GM19025 (cell line): ENCODE measurements at regions not wholly inside any gene's neighbourhood (a gene's known extent, or its start where the extent isn't known, plus 50 kb on each side); places are given as distances from the start of the nearest gene placed in this dataset.

ENCODE experiments used
- ATAC-seq: cut with Tn5 transposase; IDR thresholded peaks from one replicate; pipeline ENCODE4 v1.9.1; 2021; ENCODE audit warnings: mild to moderate bottlenecking, low read depth, moderate library complexity; ENCODE audit not compliant: unreplicated experiment

- no peak for ATAC-seq
Observed at GRCh38 chr9:107706701-107707427, 217.3 kb upstream of the KLF4 start.

DNA sequence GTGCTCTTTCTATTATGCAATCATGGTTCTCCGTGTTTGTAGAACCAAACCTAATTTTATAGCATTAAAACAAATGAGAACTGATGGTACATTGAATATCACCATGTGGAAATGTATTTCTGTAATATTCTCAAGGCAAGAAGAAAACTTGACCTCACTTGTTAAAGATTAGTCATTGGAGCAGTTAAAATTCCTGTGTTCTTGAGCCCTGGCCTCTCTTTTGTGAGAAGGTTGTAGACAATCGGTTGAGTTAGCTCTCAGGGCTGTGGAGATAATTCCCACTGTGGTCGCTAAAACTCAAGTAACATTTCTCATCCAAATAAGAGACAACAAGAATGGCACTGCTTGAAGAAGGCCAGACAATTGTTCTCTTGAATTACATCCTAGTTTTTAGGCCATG is 216.0 kb upstream of the KLF4 start:
- no peak for ATAC-seq

DNA sequence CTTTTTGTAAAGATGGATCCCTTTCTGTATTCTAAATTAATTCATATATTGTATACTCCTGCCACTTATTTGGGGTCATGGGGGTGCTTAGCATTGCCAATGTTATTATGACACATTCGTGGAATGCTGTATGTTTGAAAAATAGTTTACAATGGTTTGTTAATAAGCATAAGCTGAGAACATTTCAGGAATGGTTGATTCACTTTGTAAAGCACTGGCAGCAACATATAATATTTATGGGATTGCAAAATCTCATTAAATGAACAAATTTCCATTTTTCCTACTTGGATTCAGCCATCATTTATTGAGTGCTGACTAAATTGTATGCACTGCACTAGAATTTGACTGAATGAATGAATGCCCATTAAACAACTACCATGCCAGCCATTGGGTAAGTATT is 215.2 kb upstream of the KLF4 start:
- no peak for ATAC-seq

GRCh38 chr9:107703651-107704050 is 214.1 kb upstream of the KLF4 start:
- no peak for ATAC-seq

DNA sequence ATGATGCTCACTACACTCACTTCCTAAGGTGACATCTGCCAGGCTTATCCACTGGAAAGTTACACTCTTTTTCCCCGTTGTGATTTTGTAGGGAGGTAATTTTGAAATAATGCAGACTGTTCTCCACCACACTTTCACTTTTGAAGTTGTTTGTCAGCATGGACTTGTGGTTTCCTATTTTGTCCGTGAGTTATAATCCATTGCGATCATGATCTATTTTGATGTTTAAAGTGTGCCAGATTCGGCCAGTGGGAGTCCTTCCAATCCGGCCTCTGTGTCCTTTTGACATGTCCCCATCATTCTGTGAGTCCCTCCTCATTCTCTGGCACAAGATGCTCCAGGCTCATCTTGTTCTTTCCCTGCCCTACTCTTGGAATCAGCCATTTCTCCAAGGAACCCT is 211.3 kb upstream of the KLF4 start:
- no peak for ATAC-seq

GRCh38 chr9:107699231-107699630 is 209.7 kb upstream of the KLF4 start:
- no peak for ATAC-seq

DNA sequence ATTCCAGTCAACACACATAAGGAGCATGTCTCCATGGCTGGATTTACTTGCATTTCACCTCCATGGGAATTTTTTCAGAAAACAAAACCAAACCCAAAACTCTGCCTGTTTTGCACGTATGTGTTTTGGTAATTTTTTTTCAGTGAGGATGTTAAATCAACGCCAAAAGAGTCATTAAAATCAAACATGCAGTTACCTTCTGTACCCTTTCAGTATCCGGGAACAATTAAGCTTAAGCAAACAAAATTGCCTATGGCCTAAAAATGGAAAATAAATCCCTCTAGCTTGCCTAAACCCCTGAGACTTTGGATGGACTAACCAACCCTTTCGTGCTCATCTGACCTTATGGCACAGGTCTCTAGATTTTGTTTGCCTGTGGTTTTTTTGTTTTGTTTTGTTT is 209.2 kb upstream of the KLF4 start:
- ATAC-seq: no peak

DNA sequence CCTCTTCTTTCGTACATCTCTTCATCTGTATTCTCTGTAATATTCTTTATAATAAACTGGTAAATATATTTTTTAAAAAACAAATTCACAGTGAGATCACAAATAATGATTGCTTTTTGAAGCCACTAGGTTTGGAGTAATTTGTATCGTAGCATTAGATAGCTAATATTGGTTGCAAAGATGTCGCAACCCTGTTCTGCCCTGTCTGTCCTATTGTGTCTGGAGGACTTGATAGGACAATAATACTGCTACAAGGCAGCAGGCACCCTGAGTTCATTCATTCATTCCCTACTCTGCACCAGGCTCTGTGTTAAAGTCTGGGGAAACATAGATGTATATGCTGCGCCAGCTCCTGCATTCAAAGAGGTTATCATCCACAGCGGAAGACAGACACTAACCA is 206.7 kb upstream of the KLF4 start:
- ATAC-seq: no peak

GRCh38 chr9:107694390-107694789 is 204.8 kb upstream of the KLF4 start:
- ATAC-seq: no peak

DNA sequence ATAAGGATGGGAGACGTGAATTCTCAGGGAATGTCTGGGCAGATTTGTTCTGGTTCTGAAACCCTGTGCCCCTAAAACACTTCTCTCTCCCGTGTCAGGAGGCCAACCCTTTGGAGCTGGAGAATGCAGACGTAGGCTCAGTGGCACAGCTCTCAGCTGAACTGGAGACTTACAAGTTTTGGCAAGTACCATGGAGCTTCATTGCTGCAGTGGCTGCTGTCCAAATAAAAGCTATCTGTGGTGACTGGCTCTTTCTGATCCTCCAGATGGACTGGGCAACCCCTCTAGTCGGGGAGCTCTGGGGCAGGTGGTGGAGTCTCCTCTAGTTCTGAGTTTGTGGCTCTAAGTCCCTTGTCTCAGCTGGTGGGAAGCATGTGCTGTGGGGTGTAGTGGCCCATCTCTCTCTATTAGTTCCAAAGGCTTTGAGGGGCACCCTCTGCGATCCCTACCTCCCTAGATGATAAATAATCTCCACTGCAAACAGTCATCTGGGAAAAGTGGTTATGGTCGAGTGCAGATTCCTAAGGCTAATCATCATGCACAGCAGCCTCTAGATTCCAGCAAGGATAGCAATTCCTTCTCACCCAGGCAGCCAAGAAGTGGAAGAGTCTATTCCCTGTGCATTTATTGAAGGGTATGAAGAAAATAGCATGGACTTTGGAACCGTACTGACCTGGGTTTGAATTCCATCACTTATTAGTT is 204.2 kb upstream of the KLF4 start:
- no peak for ATAC-seq

DNA sequence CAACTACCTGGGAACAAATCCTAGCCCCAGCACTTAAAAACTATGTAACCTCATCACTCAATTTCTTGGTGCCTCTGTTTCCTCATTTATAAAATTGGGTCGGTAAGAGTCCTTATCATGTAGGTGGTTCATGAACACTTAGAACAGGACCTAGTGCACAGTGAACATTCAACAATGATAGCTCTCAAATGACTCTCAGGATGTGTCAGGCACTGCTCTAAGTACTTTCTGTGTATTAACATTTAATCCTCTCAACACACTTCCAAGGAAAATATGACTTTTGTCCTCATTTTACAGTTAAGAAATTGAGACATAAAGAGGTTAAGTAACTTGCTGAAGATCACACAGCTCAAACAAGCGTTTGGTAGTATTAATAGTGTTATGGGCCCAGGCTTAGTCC is 202.1 kb upstream of the KLF4 start:
- ATAC-seq: no peak

DNA sequence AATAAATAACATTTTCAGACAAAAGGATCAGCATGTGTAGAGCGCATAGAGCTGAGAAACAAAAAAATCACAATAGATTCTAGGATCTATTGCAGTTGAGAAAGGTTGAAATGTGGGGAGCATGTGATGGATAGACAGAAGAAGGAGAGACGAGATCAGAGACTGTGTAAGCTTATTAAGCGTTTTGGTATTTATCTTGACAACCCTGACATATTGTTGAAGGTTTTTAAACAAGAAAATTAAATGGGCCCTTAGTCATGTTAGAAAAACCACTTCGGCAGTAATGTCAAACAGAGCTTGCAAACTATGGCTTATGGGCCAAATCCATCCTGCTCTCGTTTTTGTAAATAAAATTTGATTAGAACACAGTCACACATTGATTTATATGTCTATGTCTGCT is 200.5 kb upstream of the KLF4 start:
- ATAC-seq: no peak

DNA sequence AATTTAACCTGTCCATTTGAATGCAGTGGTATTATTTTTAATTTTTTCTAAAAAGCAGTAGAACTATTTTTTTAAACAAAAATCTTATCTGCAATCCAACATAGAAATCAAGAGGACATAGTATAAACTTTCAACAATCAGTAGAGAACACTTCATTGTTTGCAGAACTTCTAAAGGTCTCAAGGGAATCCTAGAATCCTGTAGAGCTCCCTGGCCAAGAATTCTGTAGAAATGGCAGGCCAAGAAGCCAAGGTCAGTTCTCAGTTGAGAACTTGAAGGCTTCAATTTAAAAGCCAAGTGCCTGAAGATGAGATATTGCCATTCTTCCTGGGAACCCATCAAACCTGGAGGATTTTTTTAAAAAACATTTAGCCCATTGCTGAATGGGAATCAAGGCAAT is 199.2 kb upstream of the KLF4 start:
- ATAC-seq: no peak

GRCh38 chr9:107685901-107686300 is 196.3 kb upstream of the KLF4 start:
- no peak for ATAC-seq

- no peak for ATAC-seq
Observed at GRCh38 chr9:107685376-107685775, 195.8 kb upstream of the KLF4 start.

DNA sequence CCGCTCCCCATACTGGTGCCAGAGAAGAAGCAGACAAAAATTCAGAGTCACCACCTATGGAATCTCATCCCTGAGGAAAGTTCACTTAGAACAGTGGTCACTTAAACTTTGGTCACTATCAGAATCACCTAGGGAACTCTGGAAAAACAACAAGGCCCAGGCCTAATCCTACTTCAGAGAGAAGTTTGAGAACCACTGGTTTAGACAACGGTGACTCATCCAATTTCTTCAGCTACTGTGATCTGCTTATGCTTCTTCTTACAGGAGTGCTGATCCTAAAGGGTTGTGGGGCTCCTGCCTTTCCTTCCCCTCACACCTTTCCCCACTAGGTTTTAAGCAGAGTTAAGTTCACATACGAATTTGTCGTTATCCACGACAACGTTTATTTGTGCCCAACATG is 194.7 kb upstream of the KLF4 start:
- ATAC-seq: no peak

GRCh38 chr9:107683566-107683965 is 194.0 kb upstream of the KLF4 start:
- ATAC-seq: no peak

GRCh38 chr9:107681988-107682387 is 192.4 kb upstream of the KLF4 start:
- no peak for ATAC-seq

- no peak for ATAC-seq
Observed at GRCh38 chr9:107675351-107676259, 186.0 kb upstream of the KLF4 start.

DNA sequence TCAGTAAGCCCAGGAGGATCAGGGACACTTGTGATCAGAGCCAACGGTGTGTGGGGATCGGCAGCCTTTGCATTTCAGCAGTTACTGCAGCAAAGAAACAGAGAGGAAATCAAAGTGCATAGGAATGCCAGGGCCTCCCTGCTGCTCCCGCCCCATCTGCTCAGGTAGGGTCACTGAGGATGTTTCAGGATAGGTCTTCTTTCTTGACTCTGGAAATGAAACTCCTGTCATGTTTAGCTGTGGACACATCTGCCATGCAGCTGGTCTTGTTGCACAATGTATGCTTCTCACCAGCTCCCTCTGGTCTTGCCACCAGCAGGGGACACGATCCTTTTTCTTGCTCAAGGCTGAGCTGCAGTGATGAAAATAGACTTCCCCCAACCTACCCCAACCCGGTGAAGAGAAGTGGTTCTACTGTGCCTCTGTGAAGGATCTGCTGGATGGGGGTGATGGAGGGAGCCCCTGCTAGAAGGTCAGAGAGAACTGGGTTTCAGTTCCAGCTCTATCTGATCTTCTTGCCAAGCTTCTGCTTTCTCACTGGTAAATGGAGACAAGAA is 185.2 kb upstream of the KLF4 start:
- ATAC-seq: no peak
